ENCODE measurements at regions not wholly inside any gene's neighbourhood (a gene's known extent, or its start where the extent isn't known, plus 50 kb on each side); places are given as distances from the start of the nearest gene placed in this dataset.

- no peak overlapping the region for H3K27ac Mint-ChIP-seq
- H3K36me3 Mint-ChIP-seq = no peaks in the 10 kb centered on the region
- TF ChIP-seq, protein P1, sequence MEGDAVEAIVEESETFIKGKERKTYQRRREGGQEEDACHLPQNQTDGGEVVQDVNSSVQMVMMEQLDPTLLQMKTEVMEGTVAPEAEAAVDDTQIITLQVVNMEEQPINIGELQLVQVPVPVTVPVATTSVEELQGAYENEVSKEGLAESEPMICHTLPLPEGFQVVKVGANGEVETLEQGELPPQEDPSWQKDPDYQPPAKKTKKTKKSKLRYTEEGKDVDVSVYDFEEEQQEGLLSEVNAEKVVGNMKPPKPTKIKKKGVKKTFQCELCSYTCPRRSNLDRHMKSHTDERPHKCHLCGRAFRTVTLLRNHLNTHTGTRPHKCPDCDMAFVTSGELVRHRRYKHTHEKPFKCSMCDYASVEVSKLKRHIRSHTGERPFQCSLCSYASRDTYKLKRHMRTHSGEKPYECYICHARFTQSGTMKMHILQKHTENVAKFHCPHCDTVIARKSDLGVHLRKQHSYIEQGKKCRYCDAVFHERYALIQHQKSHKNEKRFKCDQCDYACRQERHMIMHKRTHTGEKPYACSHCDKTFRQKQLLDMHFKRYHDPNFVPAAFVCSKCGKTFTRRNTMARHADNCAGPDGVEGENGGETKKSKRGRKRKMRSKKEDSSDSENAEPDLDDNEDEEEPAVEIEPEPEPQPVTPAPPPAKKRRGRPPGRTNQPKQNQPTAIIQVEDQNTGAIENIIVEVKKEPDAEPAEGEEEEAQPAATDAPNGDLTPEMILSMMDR (IDR thresholded peaks at IDR 0.05; ENCODE audit: unreplicated experiment) = no peak
- peaks cover 14% of the 10 kb centered on the region for H3K9me3 Mint-ChIP-seq
- H3K4me1 Mint-ChIP-seq = no peaks in the 10 kb centered on the region
- no peak for DNase-seq (ENCODE audit: low spot score in 2 of 2, unreplicated experiment in 2 of 2)
- no peaks in the 10 kb centered on the region for H3K27me3 Mint-ChIP-seq (ENCODE audit: low read depth)
- no peak overlapping the region for H3K4me3 Mint-ChIP-seq
These were observed 391.0 kb downstream of the CBLN4 start for GRCh38 chr20:55614220-55614757.

GRCh38 chr20:55610756-55611155 lies 394.6 kb downstream of the CBLN4 start:
- Mint-ChIP-seq H3K27ac (no peak overlapping the region), H3K4me1 (no peaks in the 10 kb centered on the region), H3K27me3 (ENCODE audit: low read depth) (no peaks in the 10 kb centered on the region)

DNA sequence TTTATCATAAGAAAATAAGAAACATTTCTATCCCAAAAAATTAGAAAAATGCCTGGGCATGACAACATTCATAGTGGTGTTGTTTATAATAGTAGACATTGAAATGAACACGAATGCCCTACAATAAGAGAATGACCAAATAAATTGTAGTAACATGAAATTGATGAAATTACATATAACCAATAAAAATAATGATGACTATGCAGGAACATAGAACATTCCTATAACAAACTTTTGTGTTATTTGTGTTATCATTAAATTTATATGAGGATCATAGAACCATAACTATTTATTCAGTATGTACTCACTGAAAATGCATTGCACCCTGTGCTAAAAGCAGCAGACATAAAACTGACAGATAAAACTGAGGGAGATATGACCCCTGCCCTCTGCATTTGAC lies 399.7 kb downstream of the CBLN4 start:
- TF ChIP-seq, protein P1 (IDR thresholded peaks at IDR 0.05; ENCODE audit: unreplicated experiment) = no peak
- no peaks in the 10 kb centered on the region for H3K4me1 Mint-ChIP-seq
- H3K27me3 Mint-ChIP-seq (ENCODE audit: low read depth) = peaks cover 12% of the 10 kb centered on the region
- no peaks in the 10 kb centered on the region for H3K9me3 Mint-ChIP-seq
- H3K27ac Mint-ChIP-seq = no peak overlapping the region
- no peak for DNase-seq (ENCODE audit: low spot score in 2 of 2, unreplicated experiment in 2 of 2)
- H3K36me3 Mint-ChIP-seq = no peaks in the 10 kb centered on the region
- H3K4me3 Mint-ChIP-seq = no peak overlapping the region

More at GRCh38 chr20:55610756-55611155, 394.6 kb downstream of the CBLN4 start:
- DNase-seq (ENCODE audit: low spot score in 2 of 2, unreplicated experiment in 2 of 2) = no peak
- Mint-ChIP-seq H3K36me3 (no peaks in the 10 kb centered on the region), H3K4me3 (no peak overlapping the region), H3K9me3 (no peaks in the 10 kb centered on the region)
- TF ChIP-seq, protein P1 (IDR thresholded peaks at IDR 0.05; ENCODE audit: unreplicated experiment) = no peak

GRCh38 chr20:55597526-55597925 lies 407.8 kb downstream of the CBLN4 start:
- Mint-ChIP-seq H3K36me3 (no peaks in the 10 kb centered on the region), H3K27me3 (ENCODE audit: low read depth) (peaks cover 15% of the 10 kb centered on the region), H3K27ac (no peak overlapping the region), H3K4me1 (no peaks in the 10 kb centered on the region), H3K4me3 (no peak overlapping the region), H3K9me3 (no peaks in the 10 kb centered on the region)
- no peak for DNase-seq (ENCODE audit: low spot score in 2 of 2, unreplicated experiment in 2 of 2)
- TF ChIP-seq, protein P1 (IDR thresholded peaks at IDR 0.05; ENCODE audit: unreplicated experiment) = no peak

DNA sequence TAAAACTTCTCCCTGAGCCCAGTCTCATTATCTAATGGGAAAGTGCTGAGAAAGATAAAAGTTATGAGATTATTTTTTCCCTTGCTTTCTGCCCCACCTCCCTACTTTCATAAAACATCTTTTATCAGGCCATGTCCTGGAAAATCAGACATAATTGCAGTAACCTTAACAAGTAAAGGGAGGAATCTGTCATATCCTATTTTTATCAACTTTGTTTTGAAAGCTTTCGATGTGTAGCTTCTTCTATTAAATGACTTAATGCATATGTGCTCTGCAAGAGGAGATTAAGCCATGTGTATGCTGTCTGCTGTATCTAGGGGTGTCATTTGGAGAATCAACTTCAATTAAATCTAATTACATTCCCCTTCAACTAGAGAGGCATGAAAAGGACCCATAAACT lies 408.9 kb downstream of the CBLN4 start:
- H3K36me3 Mint-ChIP-seq = no peaks in the 10 kb centered on the region
- H3K9me3 Mint-ChIP-seq = no peaks in the 10 kb centered on the region

More for the DNA sequence above, 408.9 kb downstream of the CBLN4 start:
- no peak for DNase-seq (ENCODE audit: low spot score in 2 of 2, unreplicated experiment in 2 of 2)
- Mint-ChIP-seq H3K27me3 (ENCODE audit: low read depth) (peaks cover 9% of the 10 kb centered on the region), H3K4me1 (no peaks in the 10 kb centered on the region), H3K27ac (no peak overlapping the region), H3K4me3 (no peak overlapping the region)
- TF ChIP-seq, protein P1 (IDR thresholded peaks at IDR 0.05; ENCODE audit: unreplicated experiment) = no peak

Data from mesothelial cell of epicardium (in vitro differentiated cells).